ENCODE measurements at regions not wholly inside any gene's neighbourhood (a gene's known extent, or its start where the extent isn't known, plus 50 kb on each side); places are given as distances from the start of the nearest gene placed in this dataset.

GRCh38 chr15:39491115-39491885, 89.6 kb upstream of the THBS1 start:
- no peak for TF ChIP-seq CTCF (IDR thresholded peaks at IDR 0.05; ENCODE audit: insufficient read depth, low read depth, low read length)
- no peak for TF ChIP-seq EZH2 (IDR thresholded peaks at IDR 0.05; ENCODE audit: insufficient read depth, low read length)
